ENCODE measurements at regions not wholly inside any gene's neighbourhood (a gene's known extent, or its start where the extent isn't known, plus 50 kb on each side); places are given as distances from the start of the nearest gene placed in this dataset.

GRCh38 chr5:20654033-20654432, 666.0 kb upstream of the CDH18 start:
- no peak for TF ChIP-seq CTCF (IDR thresholded peaks at IDR 0.05)
- no peak for TF ChIP-seq EZH2 (IDR thresholded peaks at IDR 0.05)
- no peak for TF ChIP-seq EZH2phosphoT487 (IDR thresholded peaks at IDR 0.05)

Measured in neural progenitor cell (in vitro differentiated cells).